ENCODE measurements at regions not wholly inside any gene's neighbourhood (a gene's known extent, or its start where the extent isn't known, plus 50 kb on each side); places are given as distances from the start of the nearest gene placed in this dataset.

- TF ChIP-seq CTCF (optimal IDR thresholded peaks at IDR 0.05 in 1 of 3, IDR thresholded peaks at IDR 0.05 in 1 of 3, conservative IDR thresholded peaks at IDR 0.05 in 1 of 3; ENCODE audit: extremely low read depth in 1 of 3, insufficient read depth in 2 of 3, low read length in 3 of 3) (no peak), EZH2 (IDR thresholded peaks at IDR 0.05; ENCODE audit: low read length) (no peak)
These were observed 406.1 kb upstream of the OR4E1 start for GRCh38 chr14:22079766-22080165.
